Caco-2 (cell line): ENCODE measurements at regions not wholly inside any gene's neighbourhood (a gene's known extent, or its start where the extent isn't known, plus 50 kb on each side); places are given as distances from the start of the nearest gene placed in this dataset.

Experiments used
- BruUV-seq: library from RNA; stranded (reverse); fragments of 400-500 nt; replicated peaks from 2 replicates; lab custom pipeline; 2021; lab: Mats Ljungman, UMichigan
- CTCF ChIA-PET: fragments of 300-600 bp; sonication (Branson Sonifier 250); formaldehyde crosslinking; loops from one replicate; lab custom pipeline; 2022; ENCODE audit warnings: antibody characterized with exemption; lab: Charles Lee
- POLR2A ChIA-PET: fragments of 300-600 bp; sonication (Branson Sonifier 250); formaldehyde crosslinking; loops from one replicate; lab custom pipeline; 2022; ENCODE audit warnings: antibody characterized with exemption; lab: Charles Lee
- DNase-seq, 2 experiments: peaks; one replicate each; pipeline versions ENCODE4 v3.0.0 to v3.0.0-alpha.2; 2020 to 2022
- H3K27me3 ChIP-seq: replicated peaks from 2 replicates; pipeline ENCODE4 v1.6.0; 2011; ENCODE audit warnings: low read length; ENCODE audit not compliant: control insufficient read depth, insufficient read depth
- H3K36me3 ChIP-seq: 2 replicates; pipeline ENCODE4 v1.5.1; 2011; ENCODE audit warnings: low read length; ENCODE audit not compliant: control insufficient read depth, insufficient read depth
- H3K4me1 ChIP-seq: fragments of 250-450 bp; sonication (Bioruptor Pico); 2 replicates; pipeline ENCODE4 v1.5.1; 2020; ENCODE audit warnings: mild to moderate bottlenecking
- H3K4me3 ChIP-seq: 2 replicates; pipeline ENCODE4 v1.5.1; 2011; ENCODE audit warnings: low read depth, mild to moderate bottlenecking, control low read depth, low read length
- H3K9me3 ChIP-seq: fragments of 250-450 bp; sonication (Bioruptor Pico); 2 replicates; pipeline ENCODE4 v1.5.1; 2020; ENCODE audit warnings: mild to moderate bottlenecking, moderate library complexity
- H3K27ac Mint-ChIP-seq: one replicate; pipeline ENCODE4 v1.8.0; 2022; ENCODE audit warnings: mixed read lengths; ENCODE audit not compliant: unreplicated experiment
- H3K27me3 Mint-ChIP-seq: one replicate; pipeline ENCODE4 v1.8.0; 2022; ENCODE audit warnings: mixed read lengths; ENCODE audit not compliant: insufficient read depth, unreplicated experiment
- H3K36me3 Mint-ChIP-seq: one replicate; pipeline ENCODE4 v1.8.0; 2022; ENCODE audit warnings: mild to moderate bottlenecking, mixed read lengths; ENCODE audit not compliant: insufficient read depth, unreplicated experiment
- H3K4me1 Mint-ChIP-seq: one replicate; pipeline ENCODE4 v1.8.0; 2022; ENCODE audit warnings: low read depth, mixed read lengths; ENCODE audit not compliant: unreplicated experiment
- H3K4me3 Mint-ChIP-seq: one replicate; pipeline ENCODE4 v1.8.0; 2022; ENCODE audit warnings: mild to moderate bottlenecking, moderate library complexity, mixed read lengths; ENCODE audit not compliant: unreplicated experiment
- H3K9me3 Mint-ChIP-seq: one replicate; pipeline ENCODE4 v1.8.0; 2022; ENCODE audit warnings: mixed read lengths; ENCODE audit not compliant: unreplicated experiment
- intact Hi-C: fragments of 100-400 bp; cut with micrococcal nuclease; formaldehyde crosslinking; loops from one replicate; pipeline ENCODE4 v1.10.0; 2022; ENCODE audit not compliant: unreplicated experiment
- TF ChIP-seq, protein P1 (sequence below), 2 experiments: fragments of 200-600 bp in 1 of 2; IDR thresholded peaks; 1 replicate in 1 of 2; 2 replicates in 1 of 2; pipeline versions ENCODE4 v1.5.1 to v1.8.0; 2011 to 2022; ENCODE audit warnings: antibody characterized with exemption in 1 of 2, control low read depth in 1 of 2, inconsistent platforms in 1 of 2, low read depth in 1 of 2, low read length in 1 of 2, mild to moderate bottlenecking in 1 of 2, moderate library complexity in 1 of 2; ENCODE audit not compliant: insufficient read depth in 1 of 2, severe bottlenecking in 1 of 2, unreplicated experiment in 1 of 2

DNA sequence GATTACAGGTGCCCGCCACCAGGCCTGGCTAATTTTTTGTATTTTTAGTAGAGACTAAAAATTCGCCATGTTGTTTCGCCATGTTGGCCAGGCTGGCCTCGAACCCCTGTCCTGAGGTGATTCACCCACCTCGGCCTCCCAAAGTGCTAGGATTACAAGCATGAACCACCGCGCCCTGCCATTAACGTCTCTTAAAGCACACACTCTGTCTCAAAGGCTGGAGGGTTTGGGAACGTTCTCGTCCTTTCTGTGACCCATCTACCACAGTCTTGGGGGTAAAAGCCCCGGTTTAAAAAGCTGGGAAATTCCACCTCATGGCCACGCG lies 57.8 kb upstream of the ARID1B start:
- H3K4me1 ChIP-seq, result peaks cover 18% of the 10 kb centered on the region
- H3K9me3 Mint-ChIP-seq, result no peaks in the 10 kb centered on the region
- DNase-seq, result no peak
- H3K27me3 Mint-ChIP-seq, result no peaks in the 10 kb centered on the region
- peaks cover 19% of the 10 kb centered on the region for H3K4me1 Mint-ChIP-seq
- TF ChIP-seq, protein P1, sequence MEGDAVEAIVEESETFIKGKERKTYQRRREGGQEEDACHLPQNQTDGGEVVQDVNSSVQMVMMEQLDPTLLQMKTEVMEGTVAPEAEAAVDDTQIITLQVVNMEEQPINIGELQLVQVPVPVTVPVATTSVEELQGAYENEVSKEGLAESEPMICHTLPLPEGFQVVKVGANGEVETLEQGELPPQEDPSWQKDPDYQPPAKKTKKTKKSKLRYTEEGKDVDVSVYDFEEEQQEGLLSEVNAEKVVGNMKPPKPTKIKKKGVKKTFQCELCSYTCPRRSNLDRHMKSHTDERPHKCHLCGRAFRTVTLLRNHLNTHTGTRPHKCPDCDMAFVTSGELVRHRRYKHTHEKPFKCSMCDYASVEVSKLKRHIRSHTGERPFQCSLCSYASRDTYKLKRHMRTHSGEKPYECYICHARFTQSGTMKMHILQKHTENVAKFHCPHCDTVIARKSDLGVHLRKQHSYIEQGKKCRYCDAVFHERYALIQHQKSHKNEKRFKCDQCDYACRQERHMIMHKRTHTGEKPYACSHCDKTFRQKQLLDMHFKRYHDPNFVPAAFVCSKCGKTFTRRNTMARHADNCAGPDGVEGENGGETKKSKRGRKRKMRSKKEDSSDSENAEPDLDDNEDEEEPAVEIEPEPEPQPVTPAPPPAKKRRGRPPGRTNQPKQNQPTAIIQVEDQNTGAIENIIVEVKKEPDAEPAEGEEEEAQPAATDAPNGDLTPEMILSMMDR (IDR thresholded peaks at IDR 0.05; ENCODE audit: insufficient read depth in 1 of 2, low read depth in 1 of 2, low read length in 1 of 2, severe bottlenecking in 1 of 2, unreplicated experiment in 1 of 2), result no peak
- CTCF ChIA-PET, result no interaction called here
- H3K36me3 Mint-ChIP-seq, result peaks cover 8% of the 10 kb centered on the region
- BruUV-seq, result TSS peak; percentile 92
- H3K4me3 ChIP-seq, result peak overlapping the region; percentile 49
- intact Hi-C loops, result loop anchor here (1.0 kb wide), 1 partner anchor 32 kb away; no protein-coding TSS in a partner anchor
- H3K36me3 ChIP-seq, result no peaks in the 10 kb centered on the region
- no peaks in the 10 kb centered on the region for H3K27me3 ChIP-seq
- peak overlapping the region; percentile 94 for H3K4me3 Mint-ChIP-seq
- H3K27ac Mint-ChIP-seq, result peak overlapping the region; percentile 98
- no peaks in the 10 kb centered on the region for H3K9me3 ChIP-seq
- POLR2A ChIA-PET, result no interaction called here

DNA sequence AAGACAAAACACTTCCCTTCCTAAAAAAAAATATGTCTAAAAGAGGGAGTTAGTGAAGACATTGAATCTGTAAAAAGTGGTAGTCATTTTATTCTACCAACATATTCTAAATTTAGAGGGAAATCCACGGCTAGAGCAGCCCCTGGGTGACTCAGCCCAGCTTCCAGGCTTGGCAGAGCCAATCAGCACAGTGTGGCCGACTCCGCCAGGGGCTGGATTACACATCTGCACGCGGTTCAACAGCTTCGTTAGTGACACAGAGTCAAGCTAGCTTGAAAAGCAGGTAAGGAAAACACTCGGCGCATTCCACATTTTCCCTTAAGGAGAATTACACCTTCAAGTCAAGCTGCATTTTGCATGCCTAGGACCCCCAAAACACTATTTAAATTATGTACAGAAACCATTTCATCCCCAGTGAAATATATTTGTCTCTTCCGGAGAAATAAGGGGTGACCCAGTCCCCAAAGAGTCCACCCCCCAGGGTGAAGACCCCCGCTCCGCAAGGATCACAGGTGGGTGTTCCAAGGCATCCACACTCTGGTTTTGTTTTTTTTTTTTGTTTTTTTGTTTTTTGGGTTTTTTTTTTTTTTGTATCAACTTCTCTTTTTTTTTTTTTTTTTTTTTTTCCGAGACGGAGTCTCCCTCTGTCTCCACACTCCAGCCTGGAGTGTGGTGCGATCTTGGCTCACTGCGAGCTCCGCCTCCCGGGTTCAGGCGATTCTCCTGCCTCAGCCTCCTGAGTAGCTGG lies 58.4 kb upstream of the ARID1B start:
- H3K4me1 ChIP-seq, result peaks cover 18% of the 10 kb centered on the region
- ChIA-PET POLR2A (no interaction called here), CTCF (no interaction called here)
- Mint-ChIP-seq H3K27me3 (no peaks in the 10 kb centered on the region), H3K27ac (peak overlapping the region; percentile 98), H3K4me1 (peaks cover 19% of the 10 kb centered on the region), H3K9me3 (no peaks in the 10 kb centered on the region), H3K36me3 (peaks cover 8% of the 10 kb centered on the region), H3K4me3 (peak overlapping the region; percentile 94)
- H3K9me3 ChIP-seq, result no peaks in the 10 kb centered on the region
- H3K36me3 ChIP-seq, result no peaks in the 10 kb centered on the region
- intact Hi-C loops, result loop anchor here (1.0 kb wide), 1 partner anchor 32 kb away; no protein-coding TSS in a partner anchor
- peak overlapping the region; percentile 49 for H3K4me3 ChIP-seq
- DNase-seq, result no peak
- H3K27me3 ChIP-seq, result no peaks in the 10 kb centered on the region
- TF ChIP-seq, protein P1 (IDR thresholded peaks at IDR 0.05; ENCODE audit: insufficient read depth in 1 of 2, low read depth in 1 of 2, low read length in 1 of 2, severe bottlenecking in 1 of 2, unreplicated experiment in 1 of 2), result no peak
- no TSS peak for BruUV-seq

DNA sequence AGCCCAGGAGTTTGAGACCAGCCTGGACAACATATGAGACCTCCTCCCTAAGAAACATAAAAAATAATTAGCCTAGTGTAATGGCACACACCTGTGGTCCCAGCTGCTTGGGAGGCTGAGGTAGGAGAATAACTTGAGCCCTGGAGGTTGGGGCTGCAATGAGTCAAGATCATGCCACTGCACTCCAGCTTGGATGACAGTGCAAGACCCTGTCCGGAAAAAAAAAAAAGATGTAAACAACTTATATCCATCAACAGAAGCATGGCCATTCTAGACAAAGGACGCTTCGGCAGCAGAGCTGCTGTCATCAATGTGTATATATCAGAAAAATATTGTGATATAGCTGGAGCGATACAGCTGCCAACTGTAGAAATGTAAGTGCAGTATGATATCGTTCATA lies 59.6 kb upstream of the ARID1B start:
- H3K4me3 ChIP-seq, result no peak overlapping the region
- ChIA-PET CTCF (no interaction called here), POLR2A (no interaction called here)
- DNase-seq, result no peak
- Mint-ChIP-seq H3K4me3 (no peak overlapping the region), H3K4me1 (peaks cover 19% of the 10 kb centered on the region), H3K27me3 (no peaks in the 10 kb centered on the region), H3K36me3 (peaks cover 8% of the 10 kb centered on the region), H3K9me3 (no peaks in the 10 kb centered on the region), H3K27ac (peak overlapping the region; percentile 40)
- peaks cover 18% of the 10 kb centered on the region for H3K4me1 ChIP-seq
- no peaks in the 10 kb centered on the region for H3K27me3 ChIP-seq
- TF ChIP-seq, protein P1 (IDR thresholded peaks at IDR 0.05; ENCODE audit: insufficient read depth in 1 of 2, low read depth in 1 of 2, low read length in 1 of 2, severe bottlenecking in 1 of 2, unreplicated experiment in 1 of 2), result no peak
- no peaks in the 10 kb centered on the region for H3K9me3 ChIP-seq
- H3K36me3 ChIP-seq, result no peaks in the 10 kb centered on the region
- intact Hi-C loops, result no loop called here
- BruUV-seq, result no TSS peak
